SK-N-SH (cell line): ENCODE measurements at regions not wholly inside any gene's neighbourhood (a gene's known extent, or its start where the extent isn't known, plus 50 kb on each side); places are given as distances from the start of the nearest gene placed in this dataset.

Experiments
- CTCF ChIA-PET: fragments of 300-600, 350-600 bp; formaldehyde crosslinking; extraction: SDS; loops from one replicate; lab custom pipeline; 2021; lab: Yijun Ruan, JAX
- POLR2A ChIA-PET: fragments of 350-600 bp; sonication (Branson Sonifier 250); formaldehyde crosslinking; extraction: SDS; loops from one replicate; lab custom pipeline; 2020; ENCODE audit warnings: antibody characterized with exemption, inconsistent platforms; lab: Yijun Ruan, JAX
- DNase-seq: peaks from one replicate; pipeline ENCODE4 v3.0.0; 2012
- H2AFZ ChIP-seq: fragments of 200-600 bp; sonication (generic); 2 replicates; pipeline ENCODE4 v1.8.1; 2016; ENCODE audit warnings: antibody characterized with exemption, mild to moderate bottlenecking, low read depth
- H3F3A ChIP-seq: fragments of 200-600 bp; sonication (generic); replicated peaks from 2 replicates; pipeline ENCODE3; 2016; ENCODE audit warnings: antibody characterized with exemption, mild to moderate bottlenecking; ENCODE audit not compliant: insufficient read depth
- H3K27ac ChIP-seq, 2 experiments: fragments of 200-500 bp in 1 of 2; fragments of 200-600 bp in 1 of 2; sonication (Bioruptor generic) in 1 of 2; sonication (generic), shearing (Covaris generic) in 1 of 2; 2 replicates each; pipeline versions ENCODE4 v1.5.1 to v1.6.1; 2014 to 2016; ENCODE audit warnings: low read depth in 2 of 2, inconsistent platforms in 1 of 2, low read length in 1 of 2, mild to moderate bottlenecking in 1 of 2, mixed read lengths in 1 of 2
- H3K27me3 ChIP-seq: fragments of 200-600 bp; sonication (generic), shearing (Covaris generic); 2 replicates; pipeline ENCODE4 v1.6.1; 2016; ENCODE audit warnings: mixed run types; ENCODE audit not compliant: insufficient read depth
- H3K36me3 ChIP-seq, 2 experiments: fragments of 200-500 bp in 1 of 2; fragments of 200-600 bp in 1 of 2; sonication (Bioruptor generic) in 1 of 2; sonication (generic) in 1 of 2; replicated peaks in 1 of 2; 2 replicates each; pipeline versions ENCODE3 to v1.5.1; 2014 to 2016; ENCODE audit warnings: low read length in 1 of 2, mild to moderate bottlenecking in 1 of 2; ENCODE audit not compliant: insufficient read depth in 2 of 2, control insufficient read depth in 1 of 2
- H3K4me1 ChIP-seq, 2 experiments: fragments of 200-500 bp in 1 of 2; fragments of 200-600 bp in 1 of 2; sonication (Bioruptor generic) in 1 of 2; sonication (generic), shearing (Covaris generic) in 1 of 2; 2 replicates each; pipeline versions ENCODE4 v1.5.1 to v1.6.1; 2014 to 2016; ENCODE audit warnings: low read depth in 1 of 2, low read length in 1 of 2, mixed run types in 1 of 2; ENCODE audit not compliant: insufficient read depth in 2 of 2, control insufficient read depth in 1 of 2
- H3K4me2 ChIP-seq: fragments of 200-600 bp; sonication (generic), shearing (Covaris generic); 2 replicates; pipeline ENCODE4 v1.6.1; 2017; ENCODE audit warnings: mixed run types
- H3K4me3 ChIP-seq, 2 experiments: fragments of 200-500 bp in 1 of 2; fragments of 200-600 bp in 1 of 2; sonication (Bioruptor generic) in 1 of 2; sonication (generic), shearing (Covaris generic) in 1 of 2; 2 replicates each; pipeline versions ENCODE4 v1.5.1 to v1.8.1; 2014 to 2016; ENCODE audit warnings: low read depth in 2 of 2, inconsistent platforms in 1 of 2, low read length in 1 of 2, mild to moderate bottlenecking in 1 of 2, mixed read lengths in 1 of 2, moderate library complexity in 1 of 2
- H3K79me2 ChIP-seq: fragments of 200-600 bp; sonication (generic); 2 replicates; pipeline ENCODE4 v1.8.1; 2017; ENCODE audit warnings: mild to moderate bottlenecking; ENCODE audit not compliant: insufficient read depth
- H3K9ac ChIP-seq: fragments of 200-600 bp; sonication (generic); 2 replicates; pipeline ENCODE4 v1.6.1; 2017; ENCODE audit warnings: mixed run types
- H3K9me2 ChIP-seq: fragments of 200-600 bp; sonication (generic); 2 replicates; pipeline ENCODE4 v1.6.1; 2017; ENCODE audit warnings: mixed run types
- H3K9me3 ChIP-seq: fragments of 200-600 bp; sonication (generic); 2 replicates; pipeline ENCODE4 v1.6.1; 2017; ENCODE audit warnings: mixed run types, mild to moderate bottlenecking, moderate library complexity
- H4K20me1 ChIP-seq: fragments of 200-600 bp; sonication (generic); 2 replicates; pipeline ENCODE4 v1.6.1; 2017; ENCODE audit warnings: mild to moderate bottlenecking, mixed run types; ENCODE audit not compliant: insufficient read depth
- CHD2 ChIP-seq: fragments of 150-350 bp; IDR thresholded peaks from 2 replicates; pipeline ENCODE4 v1.6.1; 2018; ENCODE audit warnings: low read length; ENCODE audit not compliant: partially characterized antibody
- ELF1 ChIP-seq: IDR thresholded peaks from 2 replicates; pipeline ENCODE4 v1.4.0; 2012
- EZH2phosphoT487 ChIP-seq: fragments of 200-600 bp; sonication (generic); IDR thresholded peaks from 2 replicates; pipeline ENCODE4 v1.6.1; 2017; ENCODE audit warnings: low read depth, mixed run types, mild to moderate bottlenecking, antibody characterized with exemption, moderate library complexity, borderline replicate concordance
- FOXJ3 ChIP-seq: sonication (generic); formaldehyde crosslinking; IDR thresholded peaks from 2 replicates; pipeline ENCODE4 v1.5.1; 2020; ENCODE audit warnings: mild to moderate bottlenecking, missing genetic modification reagents
- GABPA ChIP-seq: IDR thresholded peaks from 2 replicates; pipeline ENCODE4 v1.4.0; 2012; ENCODE audit warnings: low read depth, mild to moderate bottlenecking
- GATA2 ChIP-seq: sonication (generic); formaldehyde crosslinking; IDR thresholded peaks from 2 replicates; pipeline ENCODE4 v1.5.0; 2020; ENCODE audit warnings: mild to moderate bottlenecking, missing genetic modification reagents
- JUND ChIP-seq: IDR thresholded peaks from 2 replicates; pipeline ENCODE4 v1.4.0; 2012
- MXI1 ChIP-seq: IDR thresholded peaks from 2 replicates; pipeline ENCODE4 v1.6.1; 2012; ENCODE audit warnings: mild to moderate bottlenecking, low read depth, low read length, improper control_type of control experiment
- NRF1 ChIP-seq: IDR thresholded peaks from 2 replicates; pipeline ENCODE4 v1.6.1; 2012; ENCODE audit warnings: low read depth, mild to moderate bottlenecking, low read length
- RAD21 ChIP-seq: IDR thresholded peaks from 2 replicates; pipeline ENCODE4 v1.6.1; 2012; ENCODE audit warnings: mild to moderate bottlenecking, low read length
- RCOR1 ChIP-seq: fragments of 150-350 bp; IDR thresholded peaks from 2 replicates; pipeline ENCODE4 v1.6.1; 2017; ENCODE audit warnings: antibody characterized with exemption, low read length
- RXRA ChIP-seq: IDR thresholded peaks from 2 replicates; pipeline ENCODE4 v1.4.0; 2012; ENCODE audit warnings: low read depth, mild to moderate bottlenecking, borderline replicate concordance
- SMC3 ChIP-seq: IDR thresholded peaks from 2 replicates; pipeline ENCODE4 v1.6.1; 2012; ENCODE audit warnings: low read depth, low read length, improper control_type of control experiment
- TAF1 ChIP-seq: IDR thresholded peaks from 2 replicates; pipeline ENCODE4 v1.6.1; 2012; ENCODE audit warnings: low read depth, mild to moderate bottlenecking, low read length, moderate library complexity, borderline replicate concordance
- TEAD4 ChIP-seq: IDR thresholded peaks from 2 replicates; pipeline ENCODE4 v1.4.0; 2012; ENCODE audit warnings: mild to moderate bottlenecking, borderline replicate concordance; ENCODE audit not compliant: insufficient read depth
- WGBS: methylation state at CpG from one replicate; pipeline ENCODE4 v1.1.6; 2017; ENCODE audit warnings: low lambda C conversion rate; 5-methylcytosine and 5-hydroxymethylcytosine counted together
- TF ChIP-seq, protein P1 (sequence below): IDR thresholded peaks from 2 replicates; pipeline ENCODE4 v1.4.0; 2012; ENCODE audit warnings: low read depth, borderline replicate concordance
- TF ChIP-seq, protein P2 (sequence below): IDR thresholded peaks from 2 replicates; pipeline ENCODE4; 2012
- TF ChIP-seq, protein P3 (sequence below): fragments of 150-350 bp; IDR thresholded peaks from 2 replicates; pipeline ENCODE4 v1.6.1; 2017; ENCODE audit warnings: antibody characterized with exemption, low read length, low read depth, borderline replicate concordance
- TF ChIP-seq, protein P4 (sequence below): IDR thresholded peaks from 2 replicates; pipeline ENCODE4 v1.4.0; 2012; ENCODE audit warnings: low read depth, borderline replicate concordance

DNA sequence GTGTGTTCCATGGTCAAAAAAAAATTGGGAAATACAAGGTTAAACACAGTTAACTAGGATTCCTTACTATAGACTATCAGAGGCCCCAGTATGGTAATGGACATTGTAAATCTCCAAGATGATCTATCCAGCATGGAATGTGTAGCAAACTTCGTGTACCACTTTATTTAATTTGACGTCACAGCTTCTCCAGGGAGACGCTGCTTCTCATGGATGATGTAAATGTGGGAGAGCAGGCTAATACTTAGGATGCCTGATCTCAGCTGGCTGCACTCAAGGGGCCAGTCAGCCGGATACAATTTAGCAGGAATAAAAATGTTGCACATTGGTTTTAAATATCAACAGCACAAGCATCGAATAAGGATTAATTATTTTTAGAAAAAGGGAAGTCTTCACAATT, 111.7 kb upstream of the HPF1 start:
- POLR2A ChIA-PET = no interaction called here
- CTCF ChIA-PET = interaction anchor here (1.4 kb wide), 1 partner anchor 15 kb away, joined by 4 read pairs; no protein-coding TSS in a partner anchor
- no peaks in the 10 kb centered on the region for H3K9me2 ChIP-seq
- H3F3A ChIP-seq = no peaks in the 10 kb centered on the region
- no peak for DNase-seq
- H3K27me3 ChIP-seq = no peaks in the 10 kb centered on the region
- H3K9ac ChIP-seq = no peak overlapping the region
- WGBS = 69% methylated on average over 5 of the region's 5 CpGs
- TF ChIP-seq ELF1 (no peak), SMC3 (no peak), EZH2phosphoT487 (no peak), JUND (no peak), RXRA (no peak), CHD2 (no peak), FOXJ3 (CRISPR knock-in tag) (no peak), RAD21 (no peak), TEAD4 (no peak)
- TF ChIP-seq, protein P1, sequence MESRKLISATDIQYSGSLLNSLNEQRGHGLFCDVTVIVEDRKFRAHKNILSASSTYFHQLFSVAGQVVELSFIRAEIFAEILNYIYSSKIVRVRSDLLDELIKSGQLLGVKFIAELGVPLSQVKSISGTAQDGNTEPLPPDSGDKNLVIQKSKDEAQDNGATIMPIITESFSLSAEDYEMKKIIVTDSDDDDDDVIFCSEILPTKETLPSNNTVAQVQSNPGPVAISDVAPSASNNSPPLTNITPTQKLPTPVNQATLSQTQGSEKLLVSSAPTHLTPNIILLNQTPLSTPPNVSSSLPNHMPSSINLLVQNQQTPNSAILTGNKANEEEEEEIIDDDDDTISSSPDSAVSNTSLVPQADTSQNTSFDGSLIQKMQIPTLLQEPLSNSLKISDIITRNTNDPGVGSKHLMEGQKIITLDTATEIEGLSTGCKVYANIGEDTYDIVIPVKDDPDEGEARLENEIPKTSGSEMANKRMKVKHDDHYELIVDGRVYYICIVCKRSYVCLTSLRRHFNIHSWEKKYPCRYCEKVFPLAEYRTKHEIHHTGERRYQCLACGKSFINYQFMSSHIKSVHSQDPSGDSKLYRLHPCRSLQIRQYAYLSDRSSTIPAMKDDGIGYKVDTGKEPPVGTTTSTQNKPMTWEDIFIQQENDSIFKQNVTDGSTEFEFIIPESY = no peak
- TF ChIP-seq, protein P2, sequence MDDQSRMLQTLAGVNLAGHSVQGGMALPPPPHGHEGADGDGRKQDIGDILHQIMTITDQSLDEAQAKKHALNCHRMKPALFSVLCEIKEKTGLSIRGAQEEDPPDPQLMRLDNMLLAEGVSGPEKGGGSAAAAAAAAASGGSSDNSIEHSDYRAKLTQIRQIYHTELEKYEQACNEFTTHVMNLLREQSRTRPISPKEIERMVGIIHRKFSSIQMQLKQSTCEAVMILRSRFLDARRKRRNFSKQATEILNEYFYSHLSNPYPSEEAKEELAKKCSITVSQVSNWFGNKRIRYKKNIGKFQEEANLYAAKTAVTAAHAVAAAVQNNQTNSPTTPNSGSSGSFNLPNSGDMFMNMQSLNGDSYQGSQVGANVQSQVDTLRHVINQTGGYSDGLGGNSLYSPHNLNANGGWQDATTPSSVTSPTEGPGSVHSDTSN = no peak
- TF ChIP-seq, protein P3, sequence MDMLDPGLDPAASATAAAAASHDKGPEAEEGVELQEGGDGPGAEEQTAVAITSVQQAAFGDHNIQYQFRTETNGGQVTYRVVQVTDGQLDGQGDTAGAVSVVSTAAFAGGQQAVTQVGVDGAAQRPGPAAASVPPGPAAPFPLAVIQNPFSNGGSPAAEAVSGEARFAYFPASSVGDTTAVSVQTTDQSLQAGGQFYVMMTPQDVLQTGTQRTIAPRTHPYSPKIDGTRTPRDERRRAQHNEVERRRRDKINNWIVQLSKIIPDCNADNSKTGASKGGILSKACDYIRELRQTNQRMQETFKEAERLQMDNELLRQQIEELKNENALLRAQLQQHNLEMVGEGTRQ = no peak
- TF ChIP-seq, all 33 proteins: peak for 0
- no peak overlapping the region for H2AFZ ChIP-seq
- no peaks in the 10 kb centered on the region for H4K20me1 ChIP-seq
- no peaks in the 10 kb centered on the region for H3K4me1 ChIP-seq
- no peak overlapping the region for H3K4me2 ChIP-seq
- no peaks in the 10 kb centered on the region for H3K9me3 ChIP-seq
- no peak overlapping the region for H3K4me3 ChIP-seq
- H3K79me2 ChIP-seq = no peaks in the 10 kb centered on the region
- H3K36me3 ChIP-seq = no peaks in the 10 kb centered on the region
- no peak overlapping the region for H3K27ac ChIP-seq

DNA sequence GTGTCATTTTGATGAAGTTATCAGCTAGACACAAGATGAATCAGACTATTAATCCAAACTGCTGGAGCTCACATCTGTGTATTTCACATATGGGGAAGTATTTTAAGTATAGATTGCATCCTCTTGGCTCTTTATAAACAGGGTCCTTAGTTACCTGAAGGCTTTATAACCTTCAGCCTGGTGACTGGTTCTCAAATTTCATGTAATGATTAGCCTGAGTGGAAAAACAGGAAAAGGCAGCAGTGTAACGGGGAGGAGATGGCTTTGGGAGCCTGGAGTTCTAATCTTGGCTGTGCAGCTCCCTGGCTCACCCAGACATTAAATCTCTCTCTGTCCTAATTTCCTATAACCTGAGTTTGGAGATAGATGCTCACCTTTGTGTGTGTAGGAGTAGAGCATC, 103.8 kb upstream of the HPF1 start:
- CTCF ChIA-PET = interaction anchor here (1.3 kb wide), 1 partner anchor 9 kb away, joined by 3 read pairs; no protein-coding TSS in a partner anchor

More for the DNA sequence above, 103.8 kb upstream of the HPF1 start:
- Histone ChIP-seq H3K4me2 (no peak overlapping the region), H2AFZ (no peak overlapping the region), H3K9me3 (no peaks in the 10 kb centered on the region), H3K79me2 (no peaks in the 10 kb centered on the region), H3K9me2 (no peaks in the 10 kb centered on the region), H3K36me3 (no peaks in the 10 kb centered on the region), H3F3A (no peaks in the 10 kb centered on the region), H3K9ac (no peak overlapping the region), H3K27ac (no peak overlapping the region), H3K4me3 (no peak overlapping the region), H3K27me3 (no peaks in the 10 kb centered on the region), H3K4me1 (no peaks in the 10 kb centered on the region), H4K20me1 (no peaks in the 10 kb centered on the region)
- no peak for DNase-seq
- POLR2A ChIA-PET = no interaction called here
- WGBS = 50% methylated on average over 1 of the region's 1 CpG
- TF ChIP-seq, protein P4, sequence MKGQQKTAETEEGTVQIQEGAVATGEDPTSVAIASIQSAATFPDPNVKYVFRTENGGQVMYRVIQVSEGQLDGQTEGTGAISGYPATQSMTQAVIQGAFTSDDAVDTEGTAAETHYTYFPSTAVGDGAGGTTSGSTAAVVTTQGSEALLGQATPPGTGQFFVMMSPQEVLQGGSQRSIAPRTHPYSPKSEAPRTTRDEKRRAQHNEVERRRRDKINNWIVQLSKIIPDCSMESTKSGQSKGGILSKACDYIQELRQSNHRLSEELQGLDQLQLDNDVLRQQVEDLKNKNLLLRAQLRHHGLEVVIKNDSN = no peak
- TF ChIP-seq TEAD4 = no peak
- no peak for TF ChIP-seq TAF1
- TF ChIP-seq GABPA = no peak
- TF ChIP-seq NRF1 = no peak
- TF ChIP-seq FOXJ3 (CRISPR knock-in tag) = no peak
- no peak for TF ChIP-seq ELF1
- no peak for TF ChIP-seq GATA2 (CRISPR knock-in tag)
- TF ChIP-seq MXI1 = no peak
- no peak for TF ChIP-seq RCOR1
- TF ChIP-seq, protein P3 = no peak
